ENCODE measurements at regions not wholly inside any gene's neighbourhood (a gene's known extent, or its start where the extent isn't known, plus 50 kb on each side); places are given as distances from the start of the nearest gene placed in this dataset.

- Histone ChIP-seq H3K9me3 (no peaks in the 10 kb centered on the region), H3K4me3 (no peak overlapping the region), H3K4me1 (no peaks in the 10 kb centered on the region), H3K36me3 (no peaks in the 10 kb centered on the region), H3K27ac (no peak overlapping the region), H3K27me3 (no peaks in the 10 kb centered on the region)
- no peak for TF ChIP-seq POLR2A (IDR thresholded peaks at IDR 0.05)
- TF ChIP-seq, protein P1, sequence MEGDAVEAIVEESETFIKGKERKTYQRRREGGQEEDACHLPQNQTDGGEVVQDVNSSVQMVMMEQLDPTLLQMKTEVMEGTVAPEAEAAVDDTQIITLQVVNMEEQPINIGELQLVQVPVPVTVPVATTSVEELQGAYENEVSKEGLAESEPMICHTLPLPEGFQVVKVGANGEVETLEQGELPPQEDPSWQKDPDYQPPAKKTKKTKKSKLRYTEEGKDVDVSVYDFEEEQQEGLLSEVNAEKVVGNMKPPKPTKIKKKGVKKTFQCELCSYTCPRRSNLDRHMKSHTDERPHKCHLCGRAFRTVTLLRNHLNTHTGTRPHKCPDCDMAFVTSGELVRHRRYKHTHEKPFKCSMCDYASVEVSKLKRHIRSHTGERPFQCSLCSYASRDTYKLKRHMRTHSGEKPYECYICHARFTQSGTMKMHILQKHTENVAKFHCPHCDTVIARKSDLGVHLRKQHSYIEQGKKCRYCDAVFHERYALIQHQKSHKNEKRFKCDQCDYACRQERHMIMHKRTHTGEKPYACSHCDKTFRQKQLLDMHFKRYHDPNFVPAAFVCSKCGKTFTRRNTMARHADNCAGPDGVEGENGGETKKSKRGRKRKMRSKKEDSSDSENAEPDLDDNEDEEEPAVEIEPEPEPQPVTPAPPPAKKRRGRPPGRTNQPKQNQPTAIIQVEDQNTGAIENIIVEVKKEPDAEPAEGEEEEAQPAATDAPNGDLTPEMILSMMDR (IDR thresholded peaks at IDR 0.05), result no peak
- no peak for DNase-seq
- intact Hi-C loops (cut with DNase I; ENCODE audit: low total_unique reads), result no loop called here
Measured at GRCh38 chr9:99433555-99433954, 211.5 kb downstream of the SEC61B start.

DNA sequence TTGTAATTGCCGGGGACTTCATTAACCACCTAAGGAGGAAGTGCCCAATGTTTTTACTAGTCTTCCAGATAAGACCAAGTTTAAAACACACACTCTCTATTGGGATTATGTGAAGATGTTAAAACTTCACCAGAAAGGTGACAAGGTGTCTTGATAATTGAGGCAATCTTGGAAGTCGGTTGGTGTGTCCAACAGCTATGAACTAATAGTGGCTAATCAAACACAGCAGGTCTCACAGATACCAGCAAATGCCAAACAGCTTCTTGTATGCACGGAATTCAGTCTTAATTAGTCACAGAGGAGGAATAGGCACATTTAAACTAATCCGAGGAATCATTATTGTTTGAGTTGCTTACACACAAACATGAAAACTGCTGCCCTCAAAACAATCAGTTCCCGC, 214.5 kb downstream of the SEC61B start:
- no peak for DNase-seq
- Histone ChIP-seq H3K4me3 (no peak overlapping the region), H3K36me3 (no peaks in the 10 kb centered on the region), H3K27ac (no peak overlapping the region), H3K4me1 (no peaks in the 10 kb centered on the region), H3K9me3 (no peaks in the 10 kb centered on the region), H3K27me3 (no peaks in the 10 kb centered on the region)
- intact Hi-C loops (cut with DNase I; ENCODE audit: low total_unique reads), result no loop called here
- TF ChIP-seq, protein P1 (IDR thresholded peaks at IDR 0.05), result no peak
- no peak for TF ChIP-seq POLR2A (IDR thresholded peaks at IDR 0.05)

DNA sequence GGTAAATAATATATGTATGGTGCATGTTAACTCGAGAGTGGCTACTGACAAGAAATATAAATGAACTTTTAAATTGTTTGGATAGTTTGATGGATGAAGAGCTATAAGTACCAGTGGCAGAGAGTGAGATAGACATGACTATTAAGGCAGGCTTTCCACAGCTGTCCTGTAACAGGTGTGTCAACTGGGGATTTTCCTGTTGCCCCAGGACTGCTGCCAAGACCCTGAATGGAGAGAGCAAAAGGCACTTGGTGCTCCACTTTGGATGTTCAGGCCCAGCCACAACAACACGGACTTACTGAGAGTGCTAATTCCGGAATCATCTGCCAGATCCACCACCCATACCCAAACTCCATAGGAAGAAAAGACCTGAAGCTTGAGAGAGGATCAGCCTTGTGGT, 215.1 kb downstream of the SEC61B start:
- Histone ChIP-seq H3K9me3 (no peaks in the 10 kb centered on the region), H3K27ac (no peak overlapping the region), H3K36me3 (no peaks in the 10 kb centered on the region), H3K4me1 (no peaks in the 10 kb centered on the region), H3K4me3 (no peak overlapping the region), H3K27me3 (no peaks in the 10 kb centered on the region)
- intact Hi-C loops (cut with DNase I; ENCODE audit: low total_unique reads), result no loop called here
- TF ChIP-seq POLR2A (IDR thresholded peaks at IDR 0.05), result no peak
- TF ChIP-seq, protein P1 (IDR thresholded peaks at IDR 0.05), result no peak
- no peak for DNase-seq

DNA sequence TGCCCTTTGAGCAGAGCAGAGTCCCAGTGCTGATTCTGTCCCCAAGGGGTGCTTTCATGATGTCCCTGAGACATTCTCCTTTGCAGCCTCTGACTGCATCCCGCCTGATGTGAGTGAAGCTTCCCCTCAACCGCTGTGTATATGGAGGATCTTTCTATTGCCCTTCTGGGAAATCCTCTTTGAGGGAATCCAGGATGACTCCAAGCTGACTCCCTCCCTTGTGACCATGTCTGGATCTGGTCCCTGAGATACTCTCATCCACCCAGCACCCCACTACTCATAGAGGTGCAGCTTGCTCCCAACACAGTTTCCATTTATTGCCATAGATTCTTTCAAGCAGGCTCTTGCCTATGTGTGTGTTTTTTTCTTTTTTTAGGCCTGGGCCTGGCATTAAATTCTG, 216.5 kb downstream of the SEC61B start:
- Histone ChIP-seq H3K27me3 (no peaks in the 10 kb centered on the region), H3K27ac (no peak overlapping the region), H3K9me3 (no peaks in the 10 kb centered on the region), H3K4me3 (no peak overlapping the region), H3K4me1 (no peaks in the 10 kb centered on the region), H3K36me3 (no peaks in the 10 kb centered on the region)
- intact Hi-C loops (cut with DNase I; ENCODE audit: low total_unique reads), result no loop called here
- TF ChIP-seq POLR2A (IDR thresholded peaks at IDR 0.05), result no peak
- TF ChIP-seq, protein P1 (IDR thresholded peaks at IDR 0.05), result no peak
- no peak for DNase-seq

DNA sequence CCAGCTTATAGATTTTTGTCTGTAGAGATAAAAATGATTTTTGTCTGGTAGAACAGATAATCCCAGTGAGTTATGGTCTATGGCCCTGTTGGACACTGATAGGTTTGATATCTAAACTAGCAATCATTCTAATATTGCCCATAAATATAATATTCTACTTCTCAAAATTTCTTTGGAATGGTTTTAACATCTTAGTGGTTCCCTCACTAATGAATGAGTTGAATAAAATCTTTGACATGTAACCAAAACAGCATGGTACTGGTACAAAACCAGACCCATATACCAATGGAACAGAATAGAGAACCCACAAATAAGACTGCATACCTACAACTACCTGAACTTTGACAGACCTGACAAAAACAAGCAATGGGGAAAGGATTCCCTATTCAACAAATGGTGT, 219.7 kb downstream of the SEC61B start:
- Histone ChIP-seq H3K36me3 (no peaks in the 10 kb centered on the region), H3K4me3 (no peak overlapping the region), H3K27ac (no peak overlapping the region), H3K27me3 (no peaks in the 10 kb centered on the region), H3K9me3 (no peaks in the 10 kb centered on the region), H3K4me1 (no peaks in the 10 kb centered on the region)
- TF ChIP-seq, protein P1 (IDR thresholded peaks at IDR 0.05), result no peak
- no peak for TF ChIP-seq POLR2A (IDR thresholded peaks at IDR 0.05)
- no peak for DNase-seq
- intact Hi-C loops (cut with DNase I; ENCODE audit: low total_unique reads), result no loop called here

Data from uterus (tissue), 3 donors.